ENCODE measurements at regions not wholly inside any gene's neighbourhood (a gene's known extent, or its start where the extent isn't known, plus 50 kb on each side); places are given as distances from the start of the nearest gene placed in this dataset.

DNA sequence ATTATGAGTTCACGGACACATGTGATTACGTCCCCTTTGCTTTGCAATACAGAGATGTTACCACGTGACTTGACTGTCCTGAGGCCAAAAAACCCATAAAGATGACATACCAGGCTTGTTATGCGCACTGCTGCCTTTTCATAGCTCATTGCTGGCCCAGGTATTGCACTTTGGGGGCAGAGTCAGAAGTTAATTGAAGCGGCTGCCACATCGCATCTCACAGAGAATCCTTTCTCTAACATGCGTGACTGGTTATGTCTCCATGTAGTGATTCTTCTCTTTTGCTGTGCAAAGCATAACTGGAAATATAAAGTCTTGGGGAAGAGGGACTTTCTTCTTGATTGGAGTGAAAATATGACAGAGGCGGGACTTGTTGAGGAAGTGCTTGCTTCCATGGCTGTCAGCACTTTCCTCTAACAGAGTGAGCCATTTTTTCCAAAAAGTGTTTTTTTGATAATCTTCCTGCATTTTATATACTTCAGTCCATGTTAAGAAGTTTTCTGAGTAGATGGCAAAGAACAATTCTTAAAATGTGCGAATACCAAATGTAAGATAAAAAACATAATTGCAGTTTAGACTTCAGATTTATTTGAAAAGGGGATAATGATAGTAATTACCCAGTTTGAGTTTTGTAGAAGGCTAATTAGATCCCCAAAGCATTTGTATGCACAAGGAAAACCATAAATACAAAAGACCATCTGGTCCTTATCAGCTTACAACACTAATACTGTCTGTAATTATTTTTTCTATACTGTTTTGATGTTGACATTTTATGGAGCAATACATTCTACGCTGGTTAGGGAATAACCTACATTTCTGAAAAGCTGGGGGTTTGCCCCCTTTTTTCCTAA is 324.6 kb upstream of the MTNR1B start:
- DNase-seq (ENCODE audit: low read depth in 4 of 4, low spot score in 3 of 4) = no peak

GRCh38 chr11:92651159-92651558 is 318.3 kb upstream of the MTNR1B start:
- no peak for DNase-seq (ENCODE audit: low read depth in 4 of 4, low spot score in 3 of 4)

GRCh38 chr11:92653454-92653853 is 316.0 kb upstream of the MTNR1B start:
- DNase-seq (ENCODE audit: low read depth in 4 of 4, low spot score in 3 of 4) = no peak

DNA sequence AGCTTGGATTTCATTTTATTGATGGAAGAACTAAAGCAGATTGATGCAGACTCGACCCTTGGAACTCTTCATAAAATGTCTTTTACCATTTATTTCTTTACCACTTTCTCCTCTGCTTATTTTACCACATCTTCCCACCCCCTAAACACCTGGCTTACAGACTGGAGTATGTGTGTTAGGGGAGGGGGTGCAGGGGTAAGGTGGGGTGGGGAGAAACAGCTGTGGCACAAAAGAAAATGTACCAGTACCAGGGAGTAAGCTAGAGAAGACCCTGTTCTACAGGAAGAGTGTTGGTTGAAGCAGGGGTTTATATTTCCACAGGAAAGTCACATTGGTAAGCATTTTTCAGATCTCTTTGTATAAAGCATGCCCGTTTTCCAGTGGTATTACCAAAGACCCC is 312.7 kb upstream of the MTNR1B start:
- no peak for DNase-seq (ENCODE audit: low read depth in 4 of 4, low spot score in 3 of 4)

DNA sequence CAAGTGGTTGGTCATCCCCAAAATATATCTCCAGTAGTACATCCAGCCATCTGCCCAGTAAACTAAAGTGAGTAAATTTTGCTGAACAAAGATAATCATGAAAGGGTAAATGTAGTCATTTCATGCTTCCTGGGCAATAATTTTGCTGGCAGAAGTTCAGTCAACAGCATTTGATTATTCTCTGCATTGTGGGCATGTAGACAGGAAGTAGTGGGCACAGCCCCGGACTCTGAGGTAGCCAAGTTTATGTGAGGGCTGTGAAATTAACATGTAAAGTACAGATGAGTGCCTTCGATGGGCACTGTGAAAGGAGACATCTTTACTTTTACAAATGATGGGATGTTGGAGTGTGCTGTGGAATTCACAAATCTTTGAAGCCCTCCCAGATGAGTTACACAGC is 312.2 kb upstream of the MTNR1B start:
- no peak for DNase-seq (ENCODE audit: low read depth in 4 of 4, low spot score in 3 of 4)

DNA sequence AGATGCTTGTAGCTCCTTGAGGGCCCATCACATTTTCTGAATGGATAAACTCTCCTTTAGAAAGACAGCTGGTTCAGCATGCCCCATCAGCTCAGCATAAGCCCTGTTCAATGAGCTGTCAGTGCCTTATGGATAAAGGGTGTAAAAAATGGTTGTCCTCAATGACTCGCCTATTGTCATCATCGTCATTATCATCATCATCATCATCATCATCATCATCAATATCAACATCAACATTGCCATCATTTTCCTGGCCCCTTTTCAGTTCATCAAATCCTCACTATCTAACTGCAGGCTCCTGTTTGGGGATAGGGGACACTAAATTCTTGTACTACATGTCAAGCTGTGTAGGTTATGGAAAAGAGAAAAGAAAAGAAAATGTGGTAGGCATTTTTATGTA is 310.7 kb upstream of the MTNR1B start:
- DNase-seq (ENCODE audit: low read depth in 4 of 4, low spot score in 3 of 4) = no peak

GRCh38 chr11:92659793-92660192 is 309.7 kb upstream of the MTNR1B start:
- no peak for DNase-seq (ENCODE audit: low read depth in 4 of 4, low spot score in 3 of 4)

DNA sequence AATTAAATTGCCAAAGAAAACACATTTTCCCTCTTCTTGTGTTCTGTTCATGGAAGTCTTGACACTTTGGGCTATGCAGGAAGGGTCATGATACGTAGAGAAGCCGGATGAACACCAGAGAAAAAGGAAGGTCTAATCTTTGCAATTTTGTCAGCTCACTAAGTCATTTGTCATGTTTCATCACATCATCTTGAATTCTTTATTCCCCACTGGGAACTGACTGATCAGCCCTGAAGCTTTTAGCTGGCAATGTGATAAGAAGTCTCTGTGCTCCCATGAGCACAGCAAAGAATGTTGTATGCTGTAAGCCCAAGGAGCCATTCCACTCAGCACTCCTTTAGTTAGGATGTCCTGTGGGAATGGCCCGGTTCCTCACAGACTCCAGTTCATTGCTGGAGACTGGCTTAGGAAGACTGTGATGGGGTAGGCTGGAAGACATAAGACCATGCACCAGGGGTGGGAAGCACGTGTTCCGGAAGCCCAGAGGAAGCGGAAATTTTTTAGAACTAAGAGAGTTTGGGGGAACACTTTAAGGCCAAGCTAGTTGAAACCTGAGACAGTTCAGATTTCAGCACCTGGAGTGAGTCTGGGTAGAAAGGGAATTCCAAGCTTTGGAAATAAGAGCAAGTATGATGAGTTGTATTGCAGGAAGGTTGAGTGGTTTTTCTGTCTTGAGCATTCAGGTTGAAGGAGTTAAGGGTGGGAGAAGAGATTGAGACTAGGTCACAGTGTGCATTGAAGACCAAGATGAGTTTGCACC is 306.7 kb upstream of the MTNR1B start:
- DNase-seq (ENCODE audit: low read depth in 4 of 4, low spot score in 3 of 4) = no peak

DNA sequence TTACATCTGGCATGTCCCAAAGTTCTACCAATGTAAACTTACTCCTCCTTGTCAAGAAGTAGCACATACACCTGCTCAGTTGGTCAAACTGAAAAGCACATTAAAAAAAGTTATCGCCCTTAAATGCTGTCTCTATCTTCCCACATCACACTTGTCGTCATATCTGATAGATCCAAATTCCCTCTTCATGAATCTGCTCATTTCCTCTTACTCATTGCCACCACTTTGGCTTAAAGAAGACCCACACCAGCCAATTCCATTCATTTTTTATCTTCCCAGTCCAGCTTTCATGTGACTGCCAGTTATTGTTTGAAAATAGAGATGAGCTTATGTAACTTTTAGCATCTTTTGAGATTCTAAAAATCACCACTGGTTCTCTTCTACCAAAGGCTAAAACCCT is 305.9 kb upstream of the MTNR1B start:
- no peak for DNase-seq (ENCODE audit: low read depth in 4 of 4, low spot score in 3 of 4)

GRCh38 chr11:92667486-92668152 is 301.8 kb upstream of the MTNR1B start:
- DNase-seq (ENCODE audit: low read depth in 4 of 4, low spot score in 3 of 4) = no peak

DNA sequence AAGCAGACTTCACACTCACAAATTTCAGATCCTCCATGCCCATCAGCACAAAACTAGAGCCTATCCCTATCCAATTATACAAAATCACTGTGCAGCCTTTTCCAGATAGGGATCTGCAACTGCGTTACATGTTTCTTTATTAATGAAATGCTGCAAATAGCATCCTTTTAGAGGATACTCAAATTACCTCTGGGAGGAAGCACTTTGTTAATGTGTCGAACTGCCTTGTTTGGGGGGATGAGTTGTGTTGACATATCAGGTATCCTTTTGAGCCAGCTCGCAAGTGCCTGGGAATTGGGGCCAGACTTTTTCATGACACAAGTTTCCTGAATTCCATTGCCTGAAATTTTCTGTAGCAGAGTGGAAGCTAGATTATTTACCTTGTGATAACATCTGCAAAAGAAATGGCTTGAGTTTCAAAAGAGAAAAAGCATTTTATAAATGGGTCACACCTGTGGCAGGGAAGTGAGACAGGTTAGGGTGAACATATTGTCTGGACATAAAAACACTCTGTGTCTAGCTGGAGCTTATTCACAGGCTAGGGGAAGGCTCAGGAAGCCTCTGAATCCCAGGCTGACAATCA is 299.1 kb upstream of the MTNR1B start:
- peak in 1 of 4 donors; percentile 39 for DNase-seq (ENCODE audit: low read depth in 4 of 4, low spot score in 3 of 4)

- no peak for DNase-seq (ENCODE audit: low read depth in 4 of 4, low spot score in 3 of 4)
Observed at GRCh38 chr11:92671081-92671480, 298.4 kb upstream of the MTNR1B start.

DNA sequence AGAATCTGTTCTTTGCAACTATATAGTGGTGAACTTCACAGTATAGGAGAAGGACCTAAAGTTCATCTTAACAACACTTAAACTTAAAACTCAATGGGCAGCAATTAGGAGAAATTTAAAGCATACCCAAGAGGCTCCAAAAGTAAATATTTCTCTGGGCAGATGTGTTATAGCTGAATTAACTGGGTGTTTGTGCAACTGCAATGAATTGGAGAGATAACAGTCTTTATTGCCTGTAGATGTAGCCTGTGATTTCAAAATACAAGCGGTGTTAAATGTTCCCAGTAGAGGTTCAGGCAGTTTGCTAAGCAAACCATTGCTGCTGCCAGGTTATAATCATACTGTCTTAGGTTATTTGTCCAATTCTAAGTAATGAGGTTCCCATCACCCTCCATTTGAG is 294.1 kb upstream of the MTNR1B start:
- DNase-seq (ENCODE audit: low read depth in 4 of 4, low spot score in 3 of 4) = no peak

GRCh38 chr11:92675810-92676209 is 293.6 kb upstream of the MTNR1B start:
- no peak for DNase-seq (ENCODE audit: low read depth in 4 of 4, low spot score in 3 of 4)

DNA sequence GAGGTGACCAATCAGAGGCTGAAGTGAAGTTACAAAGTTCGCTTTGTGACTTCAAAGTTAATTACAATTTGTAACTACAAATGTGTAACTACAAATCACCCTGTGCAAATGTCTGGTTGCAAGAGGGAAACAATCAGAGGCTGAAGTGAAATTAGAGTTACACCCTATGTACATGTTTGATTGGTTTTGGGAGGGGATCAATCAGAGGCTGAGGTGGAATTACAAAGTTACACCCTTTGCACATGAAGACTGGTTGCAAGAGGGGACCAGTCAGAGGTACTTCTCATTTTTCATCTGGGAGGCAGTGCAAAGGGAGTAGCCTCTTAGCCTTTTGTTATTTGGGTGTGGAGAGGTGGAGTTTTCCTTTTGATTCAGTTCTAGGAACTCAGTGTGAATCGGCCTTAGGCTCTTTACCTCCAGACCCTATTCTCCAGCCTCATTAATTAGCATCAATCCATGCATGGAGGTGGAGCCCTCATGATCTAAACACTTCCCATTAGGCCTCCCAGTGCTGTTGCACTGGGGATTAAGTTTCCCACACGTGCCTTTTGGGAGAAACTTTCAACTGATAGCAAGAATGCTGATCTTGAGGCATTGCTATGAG is 291.3 kb upstream of the MTNR1B start:
- no peak for DNase-seq (ENCODE audit: low read depth in 4 of 4, low spot score in 3 of 4)

DNA sequence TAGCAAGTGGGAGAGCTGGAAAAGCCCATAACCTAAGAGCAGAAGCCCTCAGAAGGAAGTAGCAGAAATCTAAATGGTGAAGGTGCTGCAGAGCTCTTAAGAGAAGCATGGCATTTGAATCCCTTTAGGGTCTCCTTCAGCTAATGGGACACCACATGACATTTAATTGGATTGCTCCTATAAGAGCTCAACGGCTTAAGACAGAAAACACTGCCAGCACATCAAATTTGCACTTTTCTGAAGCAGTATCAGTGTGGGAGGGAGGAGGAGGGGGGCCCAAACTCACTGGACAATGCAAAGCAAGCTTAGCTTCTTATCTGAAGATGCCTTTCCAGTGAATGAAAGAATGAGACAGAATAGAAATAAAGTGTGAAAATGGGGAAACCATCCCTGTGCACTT is 287.9 kb upstream of the MTNR1B start:
- no peak for DNase-seq (ENCODE audit: low read depth in 4 of 4, low spot score in 3 of 4)

GRCh38 chr11:92682136-92682535 is 287.3 kb upstream of the MTNR1B start:
- no peak for DNase-seq (ENCODE audit: low read depth in 4 of 4, low spot score in 3 of 4)

- DNase-seq (ENCODE audit: low read depth in 4 of 4, low spot score in 3 of 4) = no peak
Observed at GRCh38 chr11:92682952-92683351, 286.5 kb upstream of the MTNR1B start.

GRCh38 chr11:92685049-92685448 is 284.4 kb upstream of the MTNR1B start:
- no peak for DNase-seq (ENCODE audit: low read depth in 4 of 4, low spot score in 3 of 4)

DNA sequence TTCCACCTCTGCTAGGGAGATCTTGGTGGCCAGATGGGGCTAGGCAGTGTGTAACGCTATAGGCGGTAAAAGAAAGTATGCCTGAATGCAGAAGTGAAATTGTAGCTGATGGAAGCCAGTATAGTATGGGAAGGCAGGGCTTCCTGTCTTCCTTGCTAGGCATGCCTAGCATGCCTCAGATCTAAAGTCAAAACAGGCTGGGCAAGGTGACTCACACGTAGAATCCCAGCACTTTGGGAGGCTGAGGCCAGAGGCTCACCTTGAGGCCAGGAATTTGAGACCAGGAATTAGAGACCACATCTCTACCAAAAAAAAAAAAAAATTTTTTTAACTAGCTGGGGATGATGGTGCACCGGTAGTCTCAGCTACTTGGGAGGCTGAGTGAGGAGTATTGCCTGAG is 281.7 kb upstream of the MTNR1B start:
- DNase-seq (ENCODE audit: low read depth in 4 of 4, low spot score in 3 of 4) = no peak

DNA sequence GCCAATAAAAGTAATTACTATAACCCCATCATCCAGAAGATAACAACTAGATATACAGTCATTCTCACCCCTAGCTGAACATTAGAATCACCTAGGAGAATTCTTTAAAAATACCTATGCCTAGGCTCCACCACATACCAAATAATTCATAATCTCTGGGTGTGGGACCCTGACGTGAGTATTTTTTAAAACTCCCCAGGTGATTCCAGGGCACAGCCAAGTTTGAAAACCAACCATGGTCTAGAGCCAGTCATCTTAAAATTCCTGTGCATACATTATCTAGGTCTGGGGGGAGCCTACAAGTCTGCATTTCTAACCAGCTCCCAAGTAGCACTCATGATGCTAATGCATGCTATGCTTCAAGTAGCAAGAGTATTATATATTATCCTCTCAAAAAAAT is 281.0 kb upstream of the MTNR1B start:
- DNase-seq (ENCODE audit: low read depth in 4 of 4, low spot score in 3 of 4) = no peak
